Brain microvascular endothelial cell (primary cell): ENCODE measurements at regions not wholly inside any gene's neighbourhood (a gene's known extent, or its start where the extent isn't known, plus 50 kb on each side); places are given as distances from the start of the nearest gene placed in this dataset.

Experiments used
- DNase-seq: peaks from one replicate; pipeline ENCODE4 v3.0.0-alpha.2; 2020
- H3K27ac ChIP-seq: fragments of 250-450 bp; sonication (Bioruptor Pico); 2 replicates; pipeline ENCODE4 v1.5.1; 2020; ENCODE audit warnings: mild to moderate bottlenecking, moderate library complexity
- H3K27me3 ChIP-seq: fragments of 250-450 bp; sonication (Bioruptor Pico); replicated peaks from 2 replicates; pipeline ENCODE4 v1.5.1; 2020; ENCODE audit warnings: mild to moderate bottlenecking
- H3K36me3 ChIP-seq: fragments of 250-450 bp; sonication (Bioruptor Pico); replicated peaks from 2 replicates; pipeline ENCODE4 v1.5.1; 2020; ENCODE audit warnings: mild to moderate bottlenecking
- H3K4me3 ChIP-seq: 2 replicates; pipeline ENCODE4 v1.5.1; 2011; ENCODE audit warnings: low read depth, mild to moderate bottlenecking, control low read depth, low read length, moderate library complexity
- CTCF ChIP-seq: IDR thresholded peaks from 2 replicates; pipeline ENCODE4 v1.5.1; 2011; ENCODE audit warnings: low read depth, mild to moderate bottlenecking, moderate library complexity, low read length, control low read depth, inconsistent platforms; ENCODE audit errors: missing control alignments
- in situ Hi-C: cut with HindIII; loops from 2 replicates; pipeline ENCODE4 v1.10.0; 2017; ENCODE audit warnings: low sequenced_read_pairs, low pct_ligation_motif_present

GRCh38 chr13:70905035-70905434 is 796.8 kb upstream of the KLHL1 start:
- no peak for DNase-seq
- in situ Hi-C loops: no loop called here
- Histone ChIP-seq H3K27me3 (no peaks in the 10 kb centered on the region), H3K4me3 (no peak overlapping the region), H3K27ac (no peak overlapping the region), H3K36me3 (no peaks in the 10 kb centered on the region)
- TF ChIP-seq CTCF: no peak

GRCh38 chr13:70896136-70896535 is 787.9 kb upstream of the KLHL1 start:
- TF ChIP-seq CTCF: no peak
- H3K27me3 ChIP-seq: no peaks in the 10 kb centered on the region
- in situ Hi-C loops: no loop called here
- no peak overlapping the region for H3K27ac ChIP-seq
- no peak overlapping the region for H3K4me3 ChIP-seq
- H3K36me3 ChIP-seq: no peaks in the 10 kb centered on the region
- no peak for DNase-seq

- no peak overlapping the region for H3K27ac ChIP-seq
- no peak overlapping the region for H3K4me3 ChIP-seq
- in situ Hi-C loops: no loop called here
- no peaks in the 10 kb centered on the region for H3K27me3 ChIP-seq
- H3K36me3 ChIP-seq: no peaks in the 10 kb centered on the region
- DNase-seq: no peak
- no peak for TF ChIP-seq CTCF
Measured at GRCh38 chr13:70895599-70895998, 787.3 kb upstream of the KLHL1 start.

- Histone ChIP-seq H3K36me3 (no peaks in the 10 kb centered on the region), H3K27ac (no peak overlapping the region), H3K27me3 (no peaks in the 10 kb centered on the region), H3K4me3 (no peak overlapping the region)
- no peak for TF ChIP-seq CTCF
- no peak for DNase-seq
- in situ Hi-C loops: no loop called here
Measured at GRCh38 chr13:70894258-70894657, 786.0 kb upstream of the KLHL1 start.

GRCh38 chr13:70893832-70894231 is 785.6 kb upstream of the KLHL1 start:
- H3K36me3 ChIP-seq: no peaks in the 10 kb centered on the region
- peak; percentile 38 for DNase-seq
- in situ Hi-C loops: no loop called here
- H3K27ac ChIP-seq: no peak overlapping the region
- no peaks in the 10 kb centered on the region for H3K27me3 ChIP-seq
- no peak overlapping the region for H3K4me3 ChIP-seq
- no peak for TF ChIP-seq CTCF

GRCh38 chr13:70890289-70890688 is 782.0 kb upstream of the KLHL1 start:
- Histone ChIP-seq H3K27me3 (no peaks in the 10 kb centered on the region), H3K4me3 (no peak overlapping the region), H3K36me3 (no peaks in the 10 kb centered on the region), H3K27ac (no peak overlapping the region)
- in situ Hi-C loops: no loop called here
- no peak for TF ChIP-seq CTCF
- DNase-seq: no peak
